HEK293 (cell line): ENCODE measurements at regions not wholly inside any gene's neighbourhood (a gene's known extent, or its start where the extent isn't known, plus 50 kb on each side); places are given as distances from the start of the nearest gene placed in this dataset.

Source experiments
- CTCF ChIA-PET: fragments of 350-600 bp; formaldehyde crosslinking; extraction: SDS; loops from one replicate; lab custom pipeline; 2021; ENCODE audit warnings: antibody characterized with exemption; lab: Yijun Ruan, JAX
- POLR2A ChIA-PET: fragments of 300-600 bp; formaldehyde crosslinking; extraction: SDS; loops from one replicate; lab custom pipeline; 2020; ENCODE audit warnings: antibody characterized with exemption, inconsistent platforms; lab: Yijun Ruan, JAX
- H3K27ac ChIP-seq: fragments of 200-500 bp; sonication (Bioruptor generic); 2 replicates; pipeline ENCODE4 v1.5.1; 2014; ENCODE audit warnings: low read depth, low read length, control low read depth, inconsistent platforms; ENCODE audit errors: extremely low read depth
- H3K36me3 ChIP-seq, 2 experiments: fragments of 200-500 bp in 1 of 2; sonication (Bioruptor generic) in 1 of 2; 1 replicate in 1 of 2; 2 replicates in 1 of 2; pipeline ENCODE4 v1.5.1; 2014 to 2017; ENCODE audit warnings: inconsistent platforms in 2 of 2, low read length in 2 of 2; ENCODE audit not compliant: control insufficient read depth in 2 of 2, insufficient read depth in 1 of 2
- H3K4me1 ChIP-seq: fragments of 200-500 bp; sonication (Bioruptor generic); 2 replicates; pipeline ENCODE4 v1.5.1; 2014; ENCODE audit warnings: mild to moderate bottlenecking, low read length, inconsistent platforms; ENCODE audit not compliant: control insufficient read depth, insufficient read depth
- H3K4me3 ChIP-seq: 2 replicates; pipeline ENCODE4 v1.5.1; 2011; ENCODE audit warnings: low read depth, mild to moderate bottlenecking, control low read depth, low read length, moderate library complexity
- H3K9me3 ChIP-seq: fragments of 200-500 bp; sonication (Bioruptor generic); 2 replicates; pipeline ENCODE4 v1.5.1; 2014; ENCODE audit warnings: low read depth, low read length, inconsistent platforms; ENCODE audit not compliant: control insufficient read depth, insufficient read depth
- BCL11A ChIP-seq: fragments of 450-650 bp; formaldehyde crosslinking; IDR thresholded peaks from 2 replicates; pipeline ENCODE4 v1.5.1; 2016; ENCODE audit warnings: low read depth, missing biosample characterization, missing genetic modification characterization
- GLIS1 ChIP-seq: fragments of 450-650 bp; formaldehyde crosslinking; IDR thresholded peaks from 2 replicates; pipeline ENCODE4 v1.5.1; 2016; ENCODE audit warnings: missing biosample characterization, missing genetic modification characterization
- HOXD13 ChIP-seq: sonication (generic); formaldehyde crosslinking; IDR thresholded peaks from 2 replicates; pipeline ENCODE4 v1.8.0; 2022; ENCODE audit warnings: missing genetic modification reagents, borderline replicate concordance
- KLF16 ChIP-seq: fragments of 450-650 bp; formaldehyde crosslinking; IDR thresholded peaks from 2 replicates; pipeline ENCODE4 v1.5.1; 2017; ENCODE audit warnings: missing biosample characterization, missing genetic modification characterization
- KLF8 ChIP-seq: fragments of 450-650 bp; formaldehyde crosslinking; IDR thresholded peaks from 2 replicates; pipeline ENCODE4 v1.5.1; 2016; ENCODE audit warnings: missing biosample characterization, missing genetic modification characterization
- PRDM1 ChIP-seq: fragments of 450-650 bp; formaldehyde crosslinking; IDR thresholded peaks from 2 replicates; pipeline ENCODE4; 2016; ENCODE audit warnings: missing biosample characterization, missing genetic modification characterization
- YY2 ChIP-seq: fragments of 450-650 bp; formaldehyde crosslinking; IDR thresholded peaks from 2 replicates; pipeline ENCODE4 v1.5.1; 2016; ENCODE audit warnings: missing biosample characterization, missing genetic modification characterization
- ZNF10 ChIP-seq: fragments of 450-650 bp; formaldehyde crosslinking; IDR thresholded peaks from 2 replicates; pipeline ENCODE4 v1.5.1; 2017; ENCODE audit warnings: missing biosample characterization, missing genetic modification characterization
- ZNF133 ChIP-seq: fragments of 450-650 bp; formaldehyde crosslinking; IDR thresholded peaks from 2 replicates; pipeline ENCODE4 v1.5.1; 2016; ENCODE audit warnings: missing biosample characterization, missing genetic modification characterization
- ZNF221 ChIP-seq: fragments of 450-650 bp; formaldehyde crosslinking; IDR thresholded peaks from 2 replicates; pipeline ENCODE4 v1.5.1; 2017; ENCODE audit warnings: missing biosample characterization, missing genetic modification characterization, borderline replicate concordance
- ZNF248 ChIP-seq: fragments of 450-650 bp; formaldehyde crosslinking; IDR thresholded peaks from 2 replicates; pipeline ENCODE4 v1.5.1; 2017; ENCODE audit warnings: missing biosample characterization, missing genetic modification characterization
- ZNF302 ChIP-seq: fragments of 450-650 bp; formaldehyde crosslinking; IDR thresholded peaks from 2 replicates; pipeline ENCODE4 v1.5.1; 2016; ENCODE audit warnings: missing biosample characterization, missing genetic modification characterization, low read depth
- ZNF473 ChIP-seq: fragments of 450-650 bp; formaldehyde crosslinking; IDR thresholded peaks from 2 replicates; pipeline ENCODE4 v1.5.1; 2017; ENCODE audit warnings: missing biosample characterization, missing genetic modification characterization
- ZNF560 ChIP-seq: fragments of 450-650 bp; formaldehyde crosslinking; IDR thresholded peaks from 2 replicates; pipeline ENCODE4 v1.5.1; 2017; ENCODE audit warnings: missing biosample characterization, missing genetic modification characterization, borderline replicate concordance
- ZNF585B ChIP-seq: fragments of 450-650 bp; formaldehyde crosslinking; IDR thresholded peaks from 2 replicates; pipeline ENCODE4 v1.5.1; 2016; ENCODE audit warnings: missing biosample characterization, missing genetic modification characterization
- ZNF600 ChIP-seq: fragments of 450-650 bp; formaldehyde crosslinking; IDR thresholded peaks from 2 replicates; pipeline ENCODE4 v1.5.1; 2016; ENCODE audit warnings: missing biosample characterization, missing genetic modification characterization
- ZNF629 ChIP-seq: fragments of 450-650 bp; formaldehyde crosslinking; IDR thresholded peaks from 2 replicates; pipeline ENCODE4 v1.5.1; 2017; ENCODE audit warnings: missing biosample characterization, missing genetic modification characterization
- ZNF664 ChIP-seq: fragments of 450-650 bp; formaldehyde crosslinking; IDR thresholded peaks from 2 replicates; pipeline ENCODE4 v1.5.1; 2016; ENCODE audit warnings: missing biosample characterization, missing genetic modification characterization
- ZNF785 ChIP-seq: fragments of 450-650 bp; formaldehyde crosslinking; IDR thresholded peaks from 2 replicates; pipeline ENCODE4 v1.5.1; 2016; ENCODE audit warnings: missing biosample characterization, missing genetic modification characterization
- ZNF791 ChIP-seq: fragments of 450-650 bp; formaldehyde crosslinking; IDR thresholded peaks from 2 replicates; pipeline ENCODE4 v1.5.1; 2016; ENCODE audit warnings: missing biosample characterization, missing genetic modification characterization
- TF ChIP-seq, protein P1 (sequence below): fragments of 450-650 bp; IDR thresholded peaks from 2 replicates; pipeline ENCODE4 v1.5.1; 2018; ENCODE audit warnings: missing biosample characterization, missing genetic modification characterization
- TF ChIP-seq, protein P2 (sequence below): fragments of 450-650 bp; formaldehyde crosslinking; IDR thresholded peaks from 2 replicates; pipeline ENCODE4 v1.5.1; 2016; ENCODE audit warnings: missing biosample characterization, missing genetic modification characterization

DNA sequence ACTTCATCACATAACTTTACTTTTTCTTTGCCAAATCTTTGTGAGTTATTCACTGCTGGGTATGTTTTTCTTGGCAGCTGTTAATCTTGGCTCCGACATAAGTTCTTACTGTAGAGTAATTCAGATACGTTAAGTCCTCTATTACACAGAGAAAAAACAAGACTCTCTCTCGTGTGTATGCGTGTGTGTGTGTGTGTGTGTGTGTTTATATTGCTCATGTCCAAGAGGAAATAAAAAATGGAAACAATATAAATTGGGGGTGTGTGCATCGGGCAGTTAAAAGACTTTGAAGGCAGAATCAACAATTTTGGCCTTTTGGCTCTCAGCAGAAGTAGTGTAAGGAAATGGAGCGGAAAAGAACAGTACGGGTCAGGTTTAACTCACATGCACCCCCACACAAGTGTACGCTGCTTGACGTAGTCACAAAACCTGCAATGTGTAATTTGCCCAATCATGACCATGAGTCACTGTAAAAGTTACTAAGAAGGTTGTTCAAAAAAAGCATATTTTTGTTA, 67.2 kb upstream of the IFNE start (continued):
- TF ChIP-seq ZNF629 (tag by site-specific recombination) (peak; percentile 75), KLF16 (tag by site-specific recombination) (peak; percentile 66; the same call in 1 of the 2 replicates), ZNF585B (tag by site-specific recombination) (no peak), ZNF560 (no peak), ZNF785 (no peak)

DNA sequence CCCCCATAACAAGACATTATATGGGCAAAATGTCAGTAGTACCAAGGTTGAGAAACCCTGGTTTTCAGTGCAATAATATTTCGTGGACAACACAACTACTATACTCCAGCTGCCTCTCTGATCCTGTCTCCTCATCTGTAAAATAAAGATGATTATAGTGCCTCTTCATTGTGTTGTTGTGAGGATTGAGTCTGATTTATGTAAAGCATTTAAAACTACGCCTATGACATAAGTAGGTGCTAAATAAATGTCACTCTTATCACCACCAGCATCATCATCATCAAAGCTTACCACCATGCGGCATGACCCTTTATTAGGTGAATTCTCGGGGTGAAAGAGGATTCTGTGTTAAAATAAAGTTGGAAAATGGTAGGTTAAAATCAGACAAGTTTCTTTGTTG, 67.8 kb upstream of the IFNE start:
- Histone ChIP-seq H3K4me3 (no peak overlapping the region), H3K9me3 (no peaks in the 10 kb centered on the region), H3K36me3 (no peaks in the 10 kb centered on the region)
- POLR2A ChIA-PET: interaction anchor here (0.6 to 1.0 kb wide), 2 partner anchors 72 to 106 kb away, joined by 3 read pairs; no protein-coding TSS in a partner anchor
- TF ChIP-seq ZNF664 (peak; percentile 61; the same call in 1 of the 2 replicates), ZNF248 (tag by site-specific recombination) (no peak)
- TF ChIP-seq, protein P1, sequence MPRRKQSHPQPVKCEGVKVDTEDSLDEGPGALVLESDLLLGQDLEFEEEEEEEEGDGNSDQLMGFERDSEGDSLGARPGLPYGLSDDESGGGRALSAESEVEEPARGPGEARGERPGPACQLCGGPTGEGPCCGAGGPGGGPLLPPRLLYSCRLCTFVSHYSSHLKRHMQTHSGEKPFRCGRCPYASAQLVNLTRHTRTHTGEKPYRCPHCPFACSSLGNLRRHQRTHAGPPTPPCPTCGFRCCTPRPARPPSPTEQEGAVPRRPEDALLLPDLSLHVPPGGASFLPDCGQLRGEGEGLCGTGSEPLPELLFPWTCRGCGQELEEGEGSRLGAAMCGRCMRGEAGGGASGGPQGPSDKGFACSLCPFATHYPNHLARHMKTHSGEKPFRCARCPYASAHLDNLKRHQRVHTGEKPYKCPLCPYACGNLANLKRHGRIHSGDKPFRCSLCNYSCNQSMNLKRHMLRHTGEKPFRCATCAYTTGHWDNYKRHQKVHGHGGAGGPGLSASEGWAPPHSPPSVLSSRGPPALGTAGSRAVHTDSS (tag by site-specific recombination): peak; percentile 41; the same call in 1 of the 2 replicates
- TF ChIP-seq, all 188 proteins: peak for 2
- Histone ChIP-seq H3K4me1 (peaks cover 23% of the 10 kb centered on the region), H3K27ac (peak overlapping the region; percentile 53; the same call in 1 of the 2 replicates)
- CTCF ChIA-PET: interaction anchor here (0.7 kb wide), 1 partner anchor 26 kb away, joined by 3 read pairs; no protein-coding TSS in a partner anchor

DNA sequence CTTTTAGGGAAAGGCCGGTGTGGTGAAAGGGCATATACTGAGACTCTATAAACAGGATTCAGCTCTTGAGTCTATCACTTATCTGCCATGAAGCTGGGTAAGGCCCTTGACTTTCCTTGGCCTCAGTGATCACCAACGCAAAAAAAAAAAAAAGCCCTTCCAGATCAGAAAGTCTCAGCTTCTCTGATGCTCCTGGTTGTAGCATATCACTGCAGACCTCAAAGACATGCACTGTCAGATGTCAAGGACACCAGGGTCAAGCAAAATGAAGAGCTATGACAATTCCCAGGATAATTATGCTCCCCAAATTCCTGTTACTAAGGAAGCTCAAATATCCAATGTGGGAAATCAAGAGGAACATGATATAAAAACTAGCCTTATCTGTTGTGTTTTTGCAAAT, 68.3 kb upstream of the IFNE start:
- CTCF ChIA-PET: interaction anchor here (0.5 to 0.7 kb wide), 7 partner anchors 19 to 282 kb away, joined by 3 to 5 read pairs (median 3); no protein-coding TSS in a partner anchor
- Histone ChIP-seq H3K27ac (no peak overlapping the region; the same call in 1 of the 2 replicates), H3K4me3 (no peak overlapping the region), H3K4me1 (peaks cover 23% of the 10 kb centered on the region), H3K9me3 (no peaks in the 10 kb centered on the region), H3K36me3 (no peaks in the 10 kb centered on the region)
- POLR2A ChIA-PET: interaction anchor here (0.6 to 1.0 kb wide), 2 partner anchors 71 to 105 kb away, joined by 3 read pairs; no protein-coding TSS in a partner anchor
- TF ChIP-seq GLIS1 (tag by site-specific recombination) (no peak), ZNF221 (no peak), KLF8 (tag by site-specific recombination) (no peak), ZNF473 (no peak), ZNF791 (no peak)

DNA sequence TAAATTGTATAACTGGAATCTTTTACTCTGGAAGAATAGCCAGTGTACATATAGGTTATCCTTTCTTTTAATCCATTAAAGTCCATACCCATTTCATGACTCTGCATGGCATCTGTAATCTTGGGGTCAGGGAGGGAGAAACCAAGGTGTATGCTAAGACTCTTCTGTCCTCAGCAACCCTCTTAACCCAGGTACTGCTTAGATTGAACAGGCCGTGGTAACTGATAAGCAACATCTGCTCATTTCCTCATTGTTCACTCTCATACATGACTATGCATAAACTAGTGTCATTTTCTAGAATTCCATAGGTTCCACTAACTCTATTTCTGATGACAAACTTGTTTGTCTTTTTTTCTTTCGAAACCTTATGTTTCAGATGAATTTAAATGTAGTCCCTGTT, 69.3 kb upstream of the IFNE start:
- Histone ChIP-seq H3K4me3 (no peak overlapping the region), H3K27ac (no peak overlapping the region)
- POLR2A ChIA-PET: no interaction called here

DNA sequence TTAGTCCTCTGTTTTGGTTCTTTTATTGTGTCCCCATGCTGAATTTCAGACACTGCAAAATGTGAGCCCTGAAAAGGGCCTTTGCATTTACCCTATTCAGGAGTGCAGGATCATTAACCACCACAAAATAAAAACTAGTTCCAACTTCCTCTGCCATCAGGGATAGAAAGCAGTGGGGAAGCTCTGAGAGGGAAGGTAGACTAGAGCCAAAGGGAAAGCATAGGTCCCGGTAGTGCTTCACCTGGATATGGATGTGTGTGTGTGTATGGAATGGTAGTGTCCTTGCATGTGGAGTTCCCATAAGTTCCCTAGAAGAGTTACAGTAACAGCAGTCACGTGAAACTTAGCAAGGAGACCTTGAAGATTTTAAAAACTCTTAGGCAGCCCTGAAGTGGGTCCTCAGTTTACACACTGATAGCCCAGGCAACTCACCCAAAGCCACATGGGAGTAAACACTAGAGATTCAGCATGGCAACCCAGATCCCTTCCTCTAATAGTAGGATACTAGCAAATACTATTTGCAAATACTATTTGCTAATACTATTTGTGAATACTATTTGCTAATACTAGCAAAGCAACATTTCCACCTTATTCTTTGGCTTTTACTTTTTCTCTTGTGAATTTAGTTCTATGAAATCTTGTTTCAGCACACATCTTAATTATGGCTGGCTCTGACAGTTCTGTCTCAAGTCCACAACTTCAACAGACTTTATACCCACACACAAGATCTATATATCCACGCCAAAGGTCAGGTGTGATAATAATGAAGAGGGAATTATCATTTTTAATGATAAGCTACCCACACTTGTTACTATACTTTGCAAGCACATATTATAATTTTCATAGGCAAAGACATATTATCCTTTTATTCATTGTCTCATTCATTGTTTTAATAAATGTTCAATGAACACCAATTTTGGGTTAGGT, 70.4 kb upstream of the IFNE start:
- H3K4me3 ChIP-seq: no peak overlapping the region
- ChIA-PET POLR2A (no interaction called here), CTCF (interaction anchor here (1.2 kb wide), 1 partner anchor 86 kb away, joined by 4 read pairs; no protein-coding TSS in a partner anchor)
- H3K27ac ChIP-seq: 0 out of 2 replicates have a peak overlapping the region, but pooled peaks have one; percentile 9
- H3K9me3 ChIP-seq: no peaks in the 10 kb centered on the region
- no peaks in the 10 kb centered on the region for H3K36me3 ChIP-seq
- H3K4me1 ChIP-seq: peaks cover 27% of the 10 kb centered on the region
- TF ChIP-seq, protein P2, sequence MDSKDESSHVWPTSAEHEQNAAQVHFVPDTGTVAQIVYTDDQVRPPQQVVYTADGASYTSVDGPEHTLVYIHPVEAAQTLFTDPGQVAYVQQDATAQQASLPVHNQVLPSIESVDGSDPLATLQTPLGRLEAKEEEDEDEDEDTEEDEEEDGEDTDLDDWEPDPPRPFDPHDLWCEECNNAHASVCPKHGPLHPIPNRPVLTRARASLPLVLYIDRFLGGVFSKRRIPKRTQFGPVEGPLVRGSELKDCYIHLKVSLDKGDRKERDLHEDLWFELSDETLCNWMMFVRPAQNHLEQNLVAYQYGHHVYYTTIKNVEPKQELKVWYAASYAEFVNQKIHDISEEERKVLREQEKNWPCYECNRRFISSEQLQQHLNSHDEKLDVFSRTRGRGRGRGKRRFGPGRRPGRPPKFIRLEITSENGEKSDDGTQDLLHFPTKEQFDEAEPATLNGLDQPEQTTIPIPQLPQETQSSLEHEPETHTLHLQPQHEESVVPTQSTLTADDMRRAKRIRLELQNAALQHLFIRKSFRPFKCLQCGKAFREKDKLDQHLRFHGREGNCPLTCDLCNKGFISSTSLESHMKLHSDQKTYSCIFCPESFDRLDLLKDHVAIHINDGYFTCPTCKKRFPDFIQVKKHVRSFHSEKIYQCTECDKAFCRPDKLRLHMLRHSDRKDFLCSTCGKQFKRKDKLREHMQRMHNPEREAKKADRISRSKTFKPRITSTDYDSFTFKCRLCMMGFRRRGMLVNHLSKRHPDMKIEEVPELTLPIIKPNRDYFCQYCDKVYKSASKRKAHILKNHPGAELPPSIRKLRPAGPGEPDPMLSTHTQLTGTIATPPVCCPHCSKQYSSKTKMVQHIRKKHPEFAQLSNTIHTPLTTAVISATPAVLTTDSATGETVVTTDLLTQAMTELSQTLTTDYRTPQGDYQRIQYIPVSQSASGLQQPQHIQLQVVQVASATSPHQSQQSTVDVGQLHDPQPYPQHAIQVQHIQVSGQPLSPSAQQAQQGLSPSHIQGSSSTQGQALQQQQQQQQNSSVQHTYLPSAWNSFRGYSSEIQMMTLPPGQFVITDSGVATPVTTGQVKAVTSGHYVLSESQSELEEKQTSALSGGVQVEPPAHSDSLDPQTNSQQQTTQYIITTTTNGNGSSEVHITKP (tag by site-specific recombination): peak; percentile 30; the same call in 1 of the 2 replicates
- no peak for TF ChIP-seq YY2 (tag by site-specific recombination)
- no peak for TF ChIP-seq HOXD13
- TF ChIP-seq ZNF302 (tag by site-specific recombination): no peak
- no peak for TF ChIP-seq GLIS1 (tag by site-specific recombination)
- TF ChIP-seq ZNF10 (tag by site-specific recombination): 0 out of 2 replicates have a peak, but pooled peaks have one; percentile 58
- TF ChIP-seq ZNF133 (tag by site-specific recombination): no peak
- 0 out of 2 replicates have a peak, but pooled peaks have one; percentile 30 for TF ChIP-seq PRDM1 (tag by site-specific recombination)

More for the DNA sequence above, 69.3 kb upstream of the IFNE start:
- Histone ChIP-seq H3K36me3 (no peaks in the 10 kb centered on the region), H3K9me3 (no peaks in the 10 kb centered on the region), H3K4me1 (peaks cover 25% of the 10 kb centered on the region)
- TF ChIP-seq BCL11A (tag by site-specific recombination) (no peak), ZNF600 (0 out of 2 replicates have a peak, but pooled peaks have one; percentile 10)
- CTCF ChIA-PET: interaction anchor here (1.2 kb wide), 1 partner anchor 85 kb away, joined by 4 read pairs; no protein-coding TSS in a partner anchor
